Stimulated activated CD4-positive, alpha-beta T cell treated with anti-CD3 and anti-CD28 coated beads, Interleukin-4, amount 100 ng/mL, for 4 hours (primary cell): ENCODE measurements at regions not wholly inside any gene's neighbourhood (a gene's known extent, or its start where the extent isn't known, plus 50 kb on each side); places are given as distances from the start of the nearest gene placed in this dataset.
A peak's percentile ranks its signal among the peaks of the same experiment; 100 is the strongest.
"Not testable (repeated sequence)": the region's sequence is repeated elsewhere in the genome, so short reads cannot be mapped to it uniquely, and the experiment has no call there.

ENCODE experiments used
- DNase-seq, 2 experiments: peaks; one replicate each; pipeline ENCODE4 v3.0.0-alpha.2; 2020

- DNase-seq: no peak
These were observed 165.9 kb upstream of the ARHGAP5 start for GRCh38 chr14:31911160-31911559.

- DNase-seq: no peak
These were observed 163.7 kb upstream of the ARHGAP5 start for GRCh38 chr14:31913370-31913769.

- DNase-seq: not testable (repeated sequence)
These were observed 158.8 kb upstream of the ARHGAP5 start for GRCh38 chr14:31918289-31918688.

- no peak for DNase-seq
These were observed 157.1 kb upstream of the ARHGAP5 start for GRCh38 chr14:31920001-31920400.

GRCh38 chr14:31920989-31921650 is 156.0 kb upstream of the ARHGAP5 start:
- no peak for DNase-seq

- no peak for DNase-seq
These were observed 155.4 kb upstream of the ARHGAP5 start for GRCh38 chr14:31921721-31922120.

GRCh38 chr14:31926123-31926522 is 151.0 kb upstream of the ARHGAP5 start:
- DNase-seq: no peak

- no peak for DNase-seq
These were observed 150.3 kb upstream of the ARHGAP5 start for GRCh38 chr14:31926652-31927347.

- no peak for DNase-seq
These were observed 149.7 kb upstream of the ARHGAP5 start for GRCh38 chr14:31927348-31927832.

GRCh38 chr14:31930070-31930469 is 147.0 kb upstream of the ARHGAP5 start:
- DNase-seq: no peak

- no peak for DNase-seq
These were observed 146.4 kb upstream of the ARHGAP5 start for GRCh38 chr14:31930493-31931240.

- DNase-seq: no peak
These were observed 144.4 kb upstream of the ARHGAP5 start for GRCh38 chr14:31932675-31933074.

- DNase-seq: no peak
These were observed 143.4 kb upstream of the ARHGAP5 start for GRCh38 chr14:31933716-31934115.

- DNase-seq: no peak
These were observed 142.3 kb upstream of the ARHGAP5 start for GRCh38 chr14:31934767-31935266.

GRCh38 chr14:31935391-31935790 is 141.7 kb upstream of the ARHGAP5 start:
- DNase-seq: no peak

GRCh38 chr14:31936115-31936514 is 141.0 kb upstream of the ARHGAP5 start:
- no peak for DNase-seq

GRCh38 chr14:31937730-31938346 is 139.3 kb upstream of the ARHGAP5 start:
- DNase-seq: peak; percentile 45 to 81

GRCh38 chr14:31939934-31940333 is 137.2 kb upstream of the ARHGAP5 start:
- DNase-seq: no peak

GRCh38 chr14:31941487-31941886 is 135.6 kb upstream of the ARHGAP5 start:
- DNase-seq: no peak

GRCh38 chr14:31942166-31942841 is 134.8 kb upstream of the ARHGAP5 start:
- no peak for DNase-seq

- DNase-seq: no peak
These were observed 133.8 kb upstream of the ARHGAP5 start for GRCh38 chr14:31943217-31943799.

- DNase-seq: no peak
These were observed 133.2 kb upstream of the ARHGAP5 start for GRCh38 chr14:31943861-31944255.
